ENCODE measurements at regions not wholly inside any gene's neighbourhood (a gene's known extent, or its start where the extent isn't known, plus 50 kb on each side); places are given as distances from the start of the nearest gene placed in this dataset.

DNA sequence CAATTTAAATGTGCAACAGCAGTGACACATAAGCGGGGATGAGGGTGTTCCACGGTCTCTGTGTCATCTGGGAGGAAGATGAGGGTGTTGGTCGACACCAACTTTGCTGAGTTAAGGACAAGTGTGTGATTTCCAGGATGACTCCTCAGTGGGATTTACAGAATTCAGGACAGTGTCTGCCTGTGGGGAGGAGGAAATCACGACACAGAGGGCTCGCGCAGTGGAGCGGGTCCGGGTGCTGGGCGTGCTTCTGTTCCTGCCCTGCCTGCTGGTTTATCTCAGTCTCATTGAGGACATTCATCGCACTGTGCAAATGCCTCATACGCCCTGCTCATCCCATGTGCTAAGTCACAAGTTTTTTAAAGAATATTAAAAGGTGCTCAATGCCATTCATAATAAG lies 73.7 kb upstream of the ADAMTS2 start:
- DNase-seq (ENCODE audit: low read depth, low spot score), result no peak
- POLR2A ChIA-PET, result no interaction called here
- TF ChIP-seq, protein P1, sequence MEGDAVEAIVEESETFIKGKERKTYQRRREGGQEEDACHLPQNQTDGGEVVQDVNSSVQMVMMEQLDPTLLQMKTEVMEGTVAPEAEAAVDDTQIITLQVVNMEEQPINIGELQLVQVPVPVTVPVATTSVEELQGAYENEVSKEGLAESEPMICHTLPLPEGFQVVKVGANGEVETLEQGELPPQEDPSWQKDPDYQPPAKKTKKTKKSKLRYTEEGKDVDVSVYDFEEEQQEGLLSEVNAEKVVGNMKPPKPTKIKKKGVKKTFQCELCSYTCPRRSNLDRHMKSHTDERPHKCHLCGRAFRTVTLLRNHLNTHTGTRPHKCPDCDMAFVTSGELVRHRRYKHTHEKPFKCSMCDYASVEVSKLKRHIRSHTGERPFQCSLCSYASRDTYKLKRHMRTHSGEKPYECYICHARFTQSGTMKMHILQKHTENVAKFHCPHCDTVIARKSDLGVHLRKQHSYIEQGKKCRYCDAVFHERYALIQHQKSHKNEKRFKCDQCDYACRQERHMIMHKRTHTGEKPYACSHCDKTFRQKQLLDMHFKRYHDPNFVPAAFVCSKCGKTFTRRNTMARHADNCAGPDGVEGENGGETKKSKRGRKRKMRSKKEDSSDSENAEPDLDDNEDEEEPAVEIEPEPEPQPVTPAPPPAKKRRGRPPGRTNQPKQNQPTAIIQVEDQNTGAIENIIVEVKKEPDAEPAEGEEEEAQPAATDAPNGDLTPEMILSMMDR (IDR thresholded peaks at IDR 0.05; ENCODE audit: insufficient read depth, low read length, missing control alignments), result no peak
- no peak overlapping the region for H3K4me3 ChIP-seq (ENCODE audit: low read depth, low read length)
- CTCF ChIA-PET, result no interaction called here

DNA sequence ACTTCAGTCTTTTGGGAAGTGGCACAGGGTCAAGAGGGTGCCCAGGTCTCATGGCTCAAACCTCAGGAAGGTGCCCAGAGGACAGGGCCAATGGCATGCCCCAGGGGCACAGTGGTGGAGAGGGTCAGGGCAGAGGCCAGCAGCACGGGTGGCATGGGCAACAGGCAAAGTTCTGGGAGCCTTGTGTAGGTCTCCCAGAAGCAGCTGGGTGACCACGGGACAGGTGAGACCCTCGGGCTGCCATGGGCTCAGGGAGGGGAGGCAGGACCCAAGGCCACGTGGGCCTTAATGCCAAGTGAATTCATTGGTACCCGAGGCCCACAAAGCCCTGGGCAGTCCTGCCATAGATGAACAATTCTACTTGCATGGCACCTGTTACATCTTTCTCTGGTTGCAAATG lies 72.4 kb upstream of the ADAMTS2 start:
- ChIA-PET POLR2A (no interaction called here), CTCF (no interaction called here)
- DNase-seq (ENCODE audit: low read depth, low spot score), result no peak
- no peak overlapping the region for H3K4me3 ChIP-seq (ENCODE audit: low read depth, low read length)
- TF ChIP-seq, protein P1 (IDR thresholded peaks at IDR 0.05; ENCODE audit: insufficient read depth, low read length, missing control alignments), result no peak

DNA sequence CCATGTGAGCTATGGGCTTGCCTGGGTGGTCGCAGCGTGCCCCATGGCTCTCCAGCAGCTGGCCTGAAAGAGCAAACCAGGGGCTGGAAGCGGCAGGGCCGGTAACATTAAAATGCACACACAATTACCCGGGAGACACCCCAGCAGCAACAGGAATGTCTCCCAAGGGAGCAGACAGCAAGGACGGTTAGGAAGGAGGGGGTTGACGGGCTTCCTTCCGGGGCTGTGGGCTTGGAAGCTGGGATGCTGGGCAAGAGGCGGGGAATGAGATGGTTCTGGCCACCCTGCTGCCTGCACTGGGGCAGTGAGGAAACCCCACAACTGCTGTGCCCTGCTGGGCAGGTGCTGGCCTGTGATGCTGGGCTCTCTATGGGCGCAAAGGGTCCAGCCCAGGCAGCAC lies 71.8 kb upstream of the ADAMTS2 start:
- POLR2A ChIA-PET, result no interaction called here
- H3K4me3 ChIP-seq (ENCODE audit: low read depth, low read length), result no peak overlapping the region
- TF ChIP-seq, protein P1 (IDR thresholded peaks at IDR 0.05; ENCODE audit: insufficient read depth, low read length, missing control alignments), result no peak
- CTCF ChIA-PET, result no interaction called here
- DNase-seq (ENCODE audit: low read depth, low spot score), result no peak

DNA sequence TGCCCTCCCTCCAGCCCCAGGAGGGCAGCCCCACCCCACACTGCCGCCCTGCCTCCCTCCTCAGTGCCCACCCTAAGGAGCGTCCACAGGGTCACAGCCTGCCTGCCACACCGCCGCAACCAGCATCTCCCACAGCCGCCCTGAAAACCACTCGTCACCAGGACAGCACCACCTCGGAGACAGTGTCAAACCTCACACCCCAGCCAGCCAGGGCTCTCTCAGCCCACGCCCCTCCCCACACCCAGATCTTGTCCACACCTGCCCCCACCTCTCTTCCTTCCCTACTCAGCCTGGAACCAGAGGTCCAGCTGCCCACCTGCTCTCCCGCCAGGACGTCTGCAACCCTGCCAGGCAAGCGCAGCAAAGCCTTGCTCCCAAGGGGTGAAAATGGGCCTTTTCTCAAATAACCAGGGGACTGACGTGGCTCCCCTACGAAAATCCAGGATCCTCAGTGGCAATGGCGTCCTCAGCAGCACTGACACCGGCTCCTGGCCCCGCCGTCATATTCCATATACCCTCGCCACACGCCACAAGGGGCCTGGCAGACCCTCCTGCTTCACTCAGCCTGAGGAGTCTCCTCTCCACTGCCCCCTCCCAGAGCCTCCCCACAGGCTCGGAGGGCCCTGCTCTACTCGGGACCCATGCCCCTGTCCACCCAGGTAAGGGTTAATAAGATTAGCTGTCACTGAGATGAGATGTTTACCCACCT lies 71.0 kb upstream of the ADAMTS2 start:
- CTCF ChIA-PET, result interaction anchor here (1.9 kb wide), 1 partner anchor 11 kb away, joined by 7 read pairs; no protein-coding TSS in a partner anchor
- POLR2A ChIA-PET, result no interaction called here

DNA sequence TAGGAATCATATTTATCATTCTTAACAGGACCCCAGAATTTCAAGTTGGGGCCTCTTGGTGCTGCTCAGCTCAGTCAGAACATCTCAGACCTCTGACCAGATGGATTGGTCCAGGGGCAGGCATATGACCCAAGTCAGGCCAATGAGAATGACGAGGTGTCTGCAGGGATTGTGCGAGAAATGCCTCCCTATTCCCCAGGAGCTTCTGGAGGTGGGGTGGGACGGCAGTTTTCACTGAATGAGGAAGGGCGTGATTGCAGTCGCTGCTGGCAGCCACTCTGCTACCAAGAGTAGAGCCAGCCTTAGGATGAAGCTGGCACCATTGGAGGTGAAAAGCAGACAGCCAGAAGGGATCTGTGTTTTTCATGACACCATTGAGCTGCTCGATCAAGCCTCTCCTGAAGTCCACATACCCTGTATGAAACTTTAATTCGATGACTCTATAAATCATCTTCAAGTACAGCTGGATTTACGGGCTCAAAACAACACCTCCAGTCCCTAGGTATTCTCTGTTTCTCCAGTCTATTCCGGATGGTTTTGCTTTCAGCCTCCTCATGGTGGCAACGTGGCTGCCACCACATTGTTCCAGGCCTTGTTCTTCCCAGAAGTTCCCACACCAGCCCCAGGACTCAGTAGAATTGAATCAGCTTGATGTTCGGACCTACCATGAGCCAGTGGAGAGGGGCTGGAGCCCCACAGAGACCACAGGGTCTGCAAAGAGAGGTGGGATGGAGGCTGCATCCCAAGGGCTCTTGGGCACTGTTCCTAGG lies 70.2 kb upstream of the ADAMTS2 start:
- TF ChIP-seq, protein P1 (IDR thresholded peaks at IDR 0.05; ENCODE audit: insufficient read depth, low read length, missing control alignments), result no peak
- no peak overlapping the region for H3K4me3 ChIP-seq (ENCODE audit: low read depth, low read length)
- POLR2A ChIA-PET, result no interaction called here
- CTCF ChIA-PET, result interaction anchor here (0.8 to 1.9 kb wide), 4 partner anchors 9 to 248 kb away, joined by 3 to 7 read pairs (median 3); no protein-coding TSS in a partner anchor
- DNase-seq (ENCODE audit: low read depth, low spot score), result no peak

More for the DNA sequence above, 71.0 kb upstream of the ADAMTS2 start:
- H3K4me3 ChIP-seq (ENCODE audit: low read depth, low read length), result no peak overlapping the region
- DNase-seq (ENCODE audit: low read depth, low spot score), result no peak
- TF ChIP-seq, protein P1 (IDR thresholded peaks at IDR 0.05; ENCODE audit: insufficient read depth, low read length, missing control alignments), result no peak

Data from AG04449 (cell line).